ENCODE measurements at regions not wholly inside any gene's neighbourhood (a gene's known extent, or its start where the extent isn't known, plus 50 kb on each side); places are given as distances from the start of the nearest gene placed in this dataset.

DNA sequence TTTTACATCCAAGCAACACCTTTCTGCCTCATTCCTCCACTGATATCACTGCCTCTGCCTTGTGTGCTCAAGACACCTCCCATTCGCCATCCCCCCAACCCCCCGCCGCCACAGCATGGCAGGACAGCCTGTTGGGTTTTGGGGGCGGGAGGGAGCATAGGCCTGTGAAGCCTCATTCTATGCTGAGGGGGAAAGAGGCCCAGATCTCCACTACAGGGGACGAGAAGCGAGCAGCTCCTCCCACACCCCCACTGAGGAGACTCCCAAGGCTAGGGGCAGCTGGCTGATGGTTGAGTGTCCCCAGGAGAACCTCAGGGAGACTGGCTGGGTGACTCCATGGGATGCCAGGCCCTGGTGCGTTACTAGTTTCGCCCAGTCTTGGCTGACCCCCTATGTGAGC is 214.3 kb upstream of the SIX2 start:
- no peak for DNase-seq (ENCODE audit: low read depth in 2 of 2)
- no peak for TF ChIP-seq CTCF (IDR thresholded peaks at IDR 0.05; ENCODE audit: low read depth, low read length)
- H3K4me3 ChIP-seq (replicated peaks in 1 of 2; ENCODE audit: low read depth in 2 of 2, low read length in 2 of 2): no peak overlapping the region

GRCh38 chr2:45220227-45220626 is 211.0 kb upstream of the SIX2 start:
- no peak overlapping the region for H3K4me3 ChIP-seq (replicated peaks in 1 of 2; ENCODE audit: low read depth in 2 of 2, low read length in 2 of 2)
- no peak for DNase-seq (ENCODE audit: low read depth in 2 of 2)
- TF ChIP-seq CTCF (IDR thresholded peaks at IDR 0.05; ENCODE audit: low read depth, low read length): no peak

- no peak for TF ChIP-seq CTCF (IDR thresholded peaks at IDR 0.05; ENCODE audit: low read depth, low read length)
- no peak overlapping the region for H3K4me3 ChIP-seq (replicated peaks in 1 of 2; ENCODE audit: low read depth in 2 of 2, low read length in 2 of 2)
- DNase-seq (ENCODE audit: low read depth in 2 of 2): no peak
These were observed 209.7 kb upstream of the SIX2 start for GRCh38 chr2:45218931-45219339.

- no peak for TF ChIP-seq CTCF (IDR thresholded peaks at IDR 0.05; ENCODE audit: low read depth, low read length)
- no peak for DNase-seq (ENCODE audit: low read depth in 2 of 2)
- no peak overlapping the region for H3K4me3 ChIP-seq (replicated peaks in 1 of 2; ENCODE audit: low read depth in 2 of 2, low read length in 2 of 2)
These were observed 209.0 kb upstream of the SIX2 start for GRCh38 chr2:45218297-45218696.

- H3K4me3 ChIP-seq (replicated peaks in 1 of 2; ENCODE audit: low read depth in 2 of 2, low read length in 2 of 2): no peak overlapping the region
- TF ChIP-seq CTCF (IDR thresholded peaks at IDR 0.05; ENCODE audit: low read depth, low read length): no peak
- no peak for DNase-seq (ENCODE audit: low read depth in 2 of 2)
These were observed 206.9 kb upstream of the SIX2 start for GRCh38 chr2:45216118-45216517.

- no peak overlapping the region for H3K4me3 ChIP-seq (replicated peaks in 1 of 2; ENCODE audit: low read depth in 2 of 2, low read length in 2 of 2)
- no peak for DNase-seq (ENCODE audit: low read depth in 2 of 2)
- no peak for TF ChIP-seq CTCF (IDR thresholded peaks at IDR 0.05; ENCODE audit: low read depth, low read length)
These were observed 205.3 kb upstream of the SIX2 start for GRCh38 chr2:45214550-45214949.

DNA sequence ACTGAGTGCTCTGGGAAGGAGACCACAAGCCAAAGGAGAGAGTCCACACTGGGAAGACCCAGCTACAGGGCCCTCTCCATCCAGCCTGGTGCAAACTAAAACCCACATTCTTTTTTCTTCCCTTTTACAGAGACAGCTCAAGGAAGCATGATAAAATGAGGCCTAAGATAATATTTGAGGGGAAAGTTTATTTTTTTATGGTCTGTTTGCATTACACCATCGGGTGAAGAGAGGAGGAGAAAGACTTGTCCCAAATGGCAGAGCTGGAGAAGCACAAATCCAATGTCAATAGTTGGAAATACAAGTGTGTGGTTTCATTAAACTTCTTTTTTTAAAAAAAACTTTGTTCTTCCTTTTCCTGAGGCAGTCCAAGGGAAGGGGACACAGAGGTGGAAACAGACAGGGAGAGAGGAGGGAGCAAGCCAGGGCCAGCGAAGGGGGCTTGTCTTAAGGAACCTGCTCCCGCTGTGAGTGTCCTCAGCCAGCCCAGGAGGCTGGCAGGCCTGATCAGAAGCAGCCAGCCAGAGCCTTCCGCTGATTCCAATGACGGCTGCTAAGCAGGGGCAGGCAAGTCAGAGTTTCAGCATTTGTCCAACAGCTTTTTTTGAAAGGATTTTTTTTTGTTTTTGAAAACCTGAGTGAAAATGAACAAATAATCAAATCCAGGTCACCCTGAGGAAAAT is 203.8 kb upstream of the SIX2 start:
- DNase-seq (ENCODE audit: low read depth in 2 of 2): no peak
- TF ChIP-seq CTCF (IDR thresholded peaks at IDR 0.05; ENCODE audit: low read depth, low read length): no peak
- no peak overlapping the region for H3K4me3 ChIP-seq (replicated peaks in 1 of 2; ENCODE audit: low read depth in 2 of 2, low read length in 2 of 2)
